ENCODE measurements at regions not wholly inside any gene's neighbourhood (a gene's known extent, or its start where the extent isn't known, plus 50 kb on each side); places are given as distances from the start of the nearest gene placed in this dataset.

- TF ChIP-seq CTCF (IDR thresholded peaks at IDR 0.05) (no peak), POLR2AphosphoS5 (IDR thresholded peaks at IDR 0.05; ENCODE audit: low read depth, low read length) (no peak), REST (IDR thresholded peaks at IDR 0.05; ENCODE audit: insufficient read depth in 1 of 2, low read depth in 2 of 2, low read length in 1 of 2) (no peak), TCF7L2 (IDR thresholded peaks at IDR 0.05; ENCODE audit: low read depth, low read length) (no peak)
Measured at GRCh38 chr5:58153255-58153654, 306.6 kb downstream of the PLK2 start.

All from Panc1 (cell line).